H9 (cell line): ENCODE measurements at regions not wholly inside any gene's neighbourhood (a gene's known extent, or its start where the extent isn't known, plus 50 kb on each side); places are given as distances from the start of the nearest gene placed in this dataset.

Experiments
- DNase-seq: peaks from one replicate; pipeline ENCODE4 v3.0.0-alpha.2; 2017
- H2AFZ ChIP-seq: one replicate; pipeline ENCODE4 v1.6.1; 2013; ENCODE audit warnings: mild to moderate bottlenecking, low read length, control low read depth, moderate library complexity
- H2AK5ac ChIP-seq: 2 replicates; pipeline ENCODE4 v1.6.1; 2013; ENCODE audit warnings: low read length, control low read depth, mixed read lengths; ENCODE audit not compliant: insufficient read length
- H2BK120ac ChIP-seq: one replicate; pipeline ENCODE4 v1.6.1; 2013; ENCODE audit warnings: low read depth, mild to moderate bottlenecking, low read length, control low read depth, inconsistent platforms; ENCODE audit not compliant: poor library complexity, severe bottlenecking
- H2BK12ac ChIP-seq: 2 replicates; pipeline ENCODE4 v1.6.1; 2013; ENCODE audit warnings: low read length, control low read depth, mixed read lengths, low read depth; ENCODE audit not compliant: insufficient read length
- H2BK15ac ChIP-seq: 2 replicates; pipeline ENCODE4 v1.6.1; 2013; ENCODE audit warnings: low read depth, low read length, control low read depth
- H2BK20ac ChIP-seq: one replicate; pipeline ENCODE4 v1.6.1; 2013; ENCODE audit warnings: low read depth, mild to moderate bottlenecking, low read length, control low read depth, inconsistent platforms; ENCODE audit not compliant: poor library complexity, severe bottlenecking
- H2BK5ac ChIP-seq: 2 replicates; pipeline ENCODE4 v1.6.1; 2013; ENCODE audit warnings: low read length, control low read depth, mixed read lengths; ENCODE audit not compliant: insufficient read length
- H3K14ac ChIP-seq: 2 replicates; pipeline ENCODE4 v1.6.1; 2013; ENCODE audit warnings: low read length, control low read depth; ENCODE audit not compliant: insufficient read depth
- H3K18ac ChIP-seq: 2 replicates; pipeline ENCODE4 v1.6.1; 2013; ENCODE audit warnings: low read depth, mild to moderate bottlenecking, mixed read lengths, low read length, control low read depth; ENCODE audit not compliant: insufficient read length
- H3K23ac ChIP-seq: 2 replicates; pipeline ENCODE4 v1.6.1; 2013; ENCODE audit warnings: low read length, control low read depth, mixed read lengths, low read depth; ENCODE audit not compliant: insufficient read length
- H3K23me2 ChIP-seq: 2 replicates; pipeline ENCODE4 v1.6.1; 2013; ENCODE audit warnings: low read depth, mild to moderate bottlenecking, mixed read lengths, low read length, control low read depth; ENCODE audit not compliant: insufficient read length, poor library complexity, severe bottlenecking
- H3K27ac ChIP-seq: 2 replicates; pipeline ENCODE4 v1.5.1; 2013; ENCODE audit warnings: low read length, control low read depth, mixed read lengths, low read depth; ENCODE audit not compliant: insufficient read length
- H3K27me3 ChIP-seq: 2 replicates; pipeline ENCODE4 v1.6.1; 2013; ENCODE audit warnings: low read length, control low read depth, inconsistent platforms; ENCODE audit not compliant: insufficient read depth
- H3K4ac ChIP-seq: 2 replicates; pipeline ENCODE4 v1.6.1; 2013; ENCODE audit warnings: low read depth, mild to moderate bottlenecking, control low read depth, inconsistent platforms, low read length, moderate library complexity
- H3K4me1 ChIP-seq: 2 replicates; pipeline ENCODE4 v1.6.1; 2013; ENCODE audit warnings: low read length, control low read depth, inconsistent platforms; ENCODE audit not compliant: insufficient read depth
- H3K4me2 ChIP-seq: 2 replicates; pipeline ENCODE4 v1.6.1; 2013; ENCODE audit warnings: low read length, control low read depth, mixed read lengths; ENCODE audit not compliant: insufficient read length, insufficient read depth
- H3K56ac ChIP-seq: 2 replicates; pipeline ENCODE4 v1.6.1; 2013; ENCODE audit warnings: low read depth, mild to moderate bottlenecking, mixed read lengths, low read length, control low read depth; ENCODE audit not compliant: insufficient read length
- H3K79me1 ChIP-seq: 2 replicates; pipeline ENCODE4 v1.6.1; 2013; ENCODE audit warnings: low read depth, mild to moderate bottlenecking, moderate library complexity, low read length, control low read depth, inconsistent platforms; ENCODE audit not compliant: insufficient read depth, poor library complexity, severe bottlenecking
- H3K79me2 ChIP-seq: 2 replicates; pipeline ENCODE4 v1.6.1; 2013; ENCODE audit warnings: low read length, control low read depth, inconsistent platforms; ENCODE audit not compliant: insufficient read depth
- H3K9ac ChIP-seq: 2 replicates; pipeline ENCODE4 v1.6.1; 2013; ENCODE audit warnings: low read length, control low read depth, mixed read lengths; ENCODE audit not compliant: insufficient read length; ENCODE audit errors: extremely low read depth
- H3K9me3 ChIP-seq: one replicate; pipeline ENCODE4 v1.6.1; 2013; ENCODE audit warnings: low read depth, low read length, inconsistent platforms; ENCODE audit not compliant: control insufficient read depth
- H3T11ph ChIP-seq: one replicate; pipeline ENCODE4 v1.6.1; 2013; ENCODE audit warnings: mild to moderate bottlenecking, low read length, control low read depth, inconsistent platforms
- H4K20me1 ChIP-seq: one replicate; pipeline ENCODE4 v1.6.1; 2013; ENCODE audit not compliant: control insufficient read depth, insufficient read length, insufficient read depth
- H4K5ac ChIP-seq: 2 replicates; pipeline ENCODE4 v1.6.1; 2013; ENCODE audit warnings: low read depth, mild to moderate bottlenecking, mixed read lengths, low read length, control low read depth; ENCODE audit not compliant: insufficient read length
- H4K8ac ChIP-seq: replicated peaks from 2 replicates; pipeline ENCODE4 v1.6.1; 2013; ENCODE audit warnings: low read length, control low read depth, mixed read lengths, low read depth; ENCODE audit not compliant: insufficient read length
- H4K91ac ChIP-seq: 2 replicates; pipeline ENCODE4 v1.6.1; 2013; ENCODE audit warnings: low read depth, mild to moderate bottlenecking, moderate library complexity, mixed read lengths, low read length, control low read depth; ENCODE audit not compliant: insufficient read length
- H3K27ac Mint-ChIP-seq, 3 experiments: 2 replicates in 2 of 3; 3 replicates in 1 of 3; pipeline ENCODE4 v1.8.0; 2020 to 2021; ENCODE audit warnings: mixed read lengths in 3 of 3, mild to moderate bottlenecking in 1 of 3, moderate library complexity in 1 of 3
- H3K27me3 Mint-ChIP-seq: 2 replicates; pipeline ENCODE4 v1.8.0; 2021; ENCODE audit warnings: low read depth, mild to moderate bottlenecking, moderate library complexity, mixed read lengths
- H3K36me3 Mint-ChIP-seq, 3 experiments: 2 replicates in 2 of 3; 3 replicates in 1 of 3; pipeline ENCODE4 v1.8.0; 2020 to 2021; ENCODE audit warnings: low read depth in 3 of 3, mixed read lengths in 3 of 3; ENCODE audit not compliant: insufficient read depth in 1 of 3
- H3K4me1 Mint-ChIP-seq, 2 experiments: 2 replicates each; pipeline ENCODE4 v1.8.0; 2020; ENCODE audit warnings: mixed read lengths in 2 of 2
- H3K4me3 Mint-ChIP-seq, 2 experiments: 2 replicates in 1 of 2; 3 replicates in 1 of 2; pipeline ENCODE4 v1.8.0; 2020 to 2021; ENCODE audit warnings: mild to moderate bottlenecking in 2 of 2, mixed read lengths in 2 of 2, moderate library complexity in 1 of 2
- H3K9me3 Mint-ChIP-seq, 2 experiments: 2 replicates in 1 of 2; 3 replicates in 1 of 2; pipeline ENCODE4 v1.8.0; 2020; ENCODE audit warnings: mild to moderate bottlenecking in 2 of 2, mixed read lengths in 2 of 2, moderate library complexity in 1 of 2
- CTCF ChIP-seq: fragments of 200-600 bp; sonication (generic); conservative IDR thresholded peaks from 3 replicates; pipeline ENCODE4 v1.8.0; 2021; ENCODE audit warnings: antibody characterized with exemption, mild to moderate bottlenecking
- WGBS: extraction: QIAGEN DNeasy Blood & Tissue Kit; methylation state at CpG from one replicate; pipeline ENCODE4 v1.1.7; 2013; ENCODE audit warnings: missing lambda C conversion rate, low lambda C conversion rate, mixed read lengths; ENCODE audit not compliant: insufficient read length; ENCODE audit errors: extremely low coverage; 5-methylcytosine and 5-hydroxymethylcytosine counted together

- no peak for TF ChIP-seq CTCF
- Histone ChIP-seq H4K20me1 (no peaks in the 10 kb centered on the region), H2BK15ac (no peak overlapping the region), H3K27ac (no peak overlapping the region), H2BK20ac (no peak overlapping the region), H3K23me2 (no peaks in the 10 kb centered on the region), H3K23ac (no peak overlapping the region), H3K4me2 (no peak overlapping the region), H3K27me3 (peaks cover 2% of the 10 kb centered on the region; the same call in 1 of the 2 replicates), H3K4ac (no peak overlapping the region), H2BK12ac (no peak overlapping the region), H3K9ac (no peak overlapping the region), H2BK120ac (no peak overlapping the region), H3K79me1 (no peaks in the 10 kb centered on the region), H3K14ac (no peak overlapping the region), H3K18ac (no peak overlapping the region), H3K4me1 (peaks cover 2% of the 10 kb centered on the region; the same call in 1 of the 2 replicates), H4K5ac (no peak overlapping the region), H4K8ac (no peak overlapping the region), H3K9me3 (no peaks in the 10 kb centered on the region), H2BK5ac (no peak overlapping the region), H4K91ac (no peak overlapping the region), H3T11ph (no peak overlapping the region), H2AK5ac (no peak overlapping the region), H3K79me2 (no peaks in the 10 kb centered on the region), H3K56ac (no peak overlapping the region), H2AFZ (no peak overlapping the region)
- H3K27ac Mint-ChIP-seq: no peak overlapping the region
- H3K27me3 Mint-ChIP-seq: peaks cover 17% of the 10 kb centered on the region
- WGBS: no CpG with 5 or more reads among the region's 2 CpGs
- no peaks in the 10 kb centered on the region for H3K36me3 Mint-ChIP-seq
- H3K4me1 Mint-ChIP-seq: peaks cover 30 to 38% of the 10 kb centered on the region in 2 experiments
- no peak for DNase-seq
- no peaks in the 10 kb centered on the region; a peak in 1 of 5 replicates for H3K9me3 Mint-ChIP-seq
- no peak overlapping the region for H3K4me3 Mint-ChIP-seq
These were observed 74.2 kb downstream of the MAGEF1 start for GRCh38 chr3:184637705-184638104.
